ENCODE measurements at regions not wholly inside any gene's neighbourhood (a gene's known extent, or its start where the extent isn't known, plus 50 kb on each side); places are given as distances from the start of the nearest gene placed in this dataset.

DNA sequence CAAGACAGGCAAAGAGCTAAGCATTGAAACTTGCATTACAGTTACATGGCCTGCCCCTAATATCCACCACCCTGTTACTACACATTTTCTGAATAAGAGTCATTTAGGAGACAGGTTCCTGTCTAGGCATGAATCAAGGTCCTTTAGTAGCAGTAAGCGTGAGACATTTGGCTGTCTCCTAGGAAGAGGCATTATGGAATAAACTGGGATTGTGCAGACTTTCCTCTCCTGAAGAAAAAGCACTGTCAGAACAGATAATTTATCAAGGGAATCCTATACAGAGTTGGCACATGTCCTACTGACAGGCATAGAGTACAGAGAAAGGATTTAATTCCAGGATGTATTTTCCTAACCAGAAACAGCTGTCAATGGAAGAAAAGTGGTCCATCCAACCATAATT is 111.9 kb downstream of the INHBA start:
- Histone ChIP-seq H3K27me3 (ENCODE audit: insufficient read depth, low read length, poor library complexity, severe bottlenecking) (no peaks in the 10 kb centered on the region), H3K9ac (ENCODE audit: low read depth, low read length, poor library complexity, severe bottlenecking) (no peak overlapping the region), H3K4me3 (ENCODE audit: low read length, poor library complexity, severe bottlenecking) (no peak overlapping the region), H3K79me2 (ENCODE audit: insufficient read depth, low read length) (no peaks in the 10 kb centered on the region), H4K20me1 (ENCODE audit: insufficient read depth, low read length, poor library complexity, severe bottlenecking) (no peaks in the 10 kb centered on the region), H3K9me2 (replicated peaks; ENCODE audit: low read depth, low read length) (no peaks in the 10 kb centered on the region), H3F3A (ENCODE audit: low read depth) (no peaks in the 10 kb centered on the region), H3K9me3 (ENCODE audit: insufficient read depth, low read depth, low read length) (0 out of 2 replicates have a peak, but pooled peaks cover 8% of the 10 kb centered on the region), H3K36me3 (ENCODE audit: insufficient read depth, low read length) (no peaks in the 10 kb centered on the region), H3K4me2 (ENCODE audit: low read depth, low read length, poor library complexity, severe bottlenecking) (no peak overlapping the region), H3K4me1 (ENCODE audit: insufficient read depth, low read length, poor library complexity, severe bottlenecking) (no peaks in the 10 kb centered on the region), H2AFZ (ENCODE audit: low read length) (no peak overlapping the region)
- TF ChIP-seq EZH2phosphoT487 (IDR thresholded peaks at IDR 0.05; ENCODE audit: borderline replicate concordance): no peak
- TF ChIP-seq, protein P1, sequence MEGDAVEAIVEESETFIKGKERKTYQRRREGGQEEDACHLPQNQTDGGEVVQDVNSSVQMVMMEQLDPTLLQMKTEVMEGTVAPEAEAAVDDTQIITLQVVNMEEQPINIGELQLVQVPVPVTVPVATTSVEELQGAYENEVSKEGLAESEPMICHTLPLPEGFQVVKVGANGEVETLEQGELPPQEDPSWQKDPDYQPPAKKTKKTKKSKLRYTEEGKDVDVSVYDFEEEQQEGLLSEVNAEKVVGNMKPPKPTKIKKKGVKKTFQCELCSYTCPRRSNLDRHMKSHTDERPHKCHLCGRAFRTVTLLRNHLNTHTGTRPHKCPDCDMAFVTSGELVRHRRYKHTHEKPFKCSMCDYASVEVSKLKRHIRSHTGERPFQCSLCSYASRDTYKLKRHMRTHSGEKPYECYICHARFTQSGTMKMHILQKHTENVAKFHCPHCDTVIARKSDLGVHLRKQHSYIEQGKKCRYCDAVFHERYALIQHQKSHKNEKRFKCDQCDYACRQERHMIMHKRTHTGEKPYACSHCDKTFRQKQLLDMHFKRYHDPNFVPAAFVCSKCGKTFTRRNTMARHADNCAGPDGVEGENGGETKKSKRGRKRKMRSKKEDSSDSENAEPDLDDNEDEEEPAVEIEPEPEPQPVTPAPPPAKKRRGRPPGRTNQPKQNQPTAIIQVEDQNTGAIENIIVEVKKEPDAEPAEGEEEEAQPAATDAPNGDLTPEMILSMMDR (conservative IDR thresholded peaks at IDR 0.05; ENCODE audit: low read length): no peak

DNA sequence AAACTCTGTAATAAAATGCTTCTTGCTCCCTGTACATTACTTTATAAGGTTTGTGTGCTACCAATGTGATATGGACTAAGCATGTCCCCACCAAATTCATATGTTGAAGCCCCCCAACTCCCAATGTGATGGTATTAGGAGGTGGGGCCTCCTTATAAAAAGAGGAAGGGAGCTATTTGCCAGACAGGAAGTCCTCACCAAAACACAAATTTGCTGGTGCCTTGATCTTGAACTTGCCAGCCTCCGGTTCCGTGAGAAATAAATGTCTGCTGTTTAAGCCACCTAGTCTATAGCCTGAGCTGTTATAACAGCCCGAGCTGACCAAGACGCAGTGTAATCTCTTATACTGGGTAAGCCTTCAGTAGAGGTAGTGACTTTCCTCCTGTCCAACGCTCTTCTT is 114.5 kb downstream of the INHBA start:
- Histone ChIP-seq H3K27me3 (ENCODE audit: insufficient read depth, low read length, poor library complexity, severe bottlenecking) (no peaks in the 10 kb centered on the region), H3F3A (ENCODE audit: low read depth) (no peaks in the 10 kb centered on the region), H3K9ac (ENCODE audit: low read depth, low read length, poor library complexity, severe bottlenecking) (no peak overlapping the region), H3K4me2 (ENCODE audit: low read depth, low read length, poor library complexity, severe bottlenecking) (no peak overlapping the region), H3K9me3 (ENCODE audit: insufficient read depth, low read depth, low read length) (0 out of 2 replicates have a peak, but pooled peaks cover 5% of the 10 kb centered on the region), H2AFZ (ENCODE audit: low read length) (no peak overlapping the region), H3K9me2 (replicated peaks; ENCODE audit: low read depth, low read length) (no peaks in the 10 kb centered on the region), H3K4me1 (ENCODE audit: insufficient read depth, low read length, poor library complexity, severe bottlenecking) (no peaks in the 10 kb centered on the region), H3K36me3 (ENCODE audit: insufficient read depth, low read length) (no peaks in the 10 kb centered on the region), H3K4me3 (ENCODE audit: low read length, poor library complexity, severe bottlenecking) (no peak overlapping the region), H4K20me1 (ENCODE audit: insufficient read depth, low read length, poor library complexity, severe bottlenecking) (no peaks in the 10 kb centered on the region), H3K79me2 (ENCODE audit: insufficient read depth, low read length) (no peaks in the 10 kb centered on the region)
- TF ChIP-seq EZH2phosphoT487 (IDR thresholded peaks at IDR 0.05; ENCODE audit: borderline replicate concordance): no peak

DNA sequence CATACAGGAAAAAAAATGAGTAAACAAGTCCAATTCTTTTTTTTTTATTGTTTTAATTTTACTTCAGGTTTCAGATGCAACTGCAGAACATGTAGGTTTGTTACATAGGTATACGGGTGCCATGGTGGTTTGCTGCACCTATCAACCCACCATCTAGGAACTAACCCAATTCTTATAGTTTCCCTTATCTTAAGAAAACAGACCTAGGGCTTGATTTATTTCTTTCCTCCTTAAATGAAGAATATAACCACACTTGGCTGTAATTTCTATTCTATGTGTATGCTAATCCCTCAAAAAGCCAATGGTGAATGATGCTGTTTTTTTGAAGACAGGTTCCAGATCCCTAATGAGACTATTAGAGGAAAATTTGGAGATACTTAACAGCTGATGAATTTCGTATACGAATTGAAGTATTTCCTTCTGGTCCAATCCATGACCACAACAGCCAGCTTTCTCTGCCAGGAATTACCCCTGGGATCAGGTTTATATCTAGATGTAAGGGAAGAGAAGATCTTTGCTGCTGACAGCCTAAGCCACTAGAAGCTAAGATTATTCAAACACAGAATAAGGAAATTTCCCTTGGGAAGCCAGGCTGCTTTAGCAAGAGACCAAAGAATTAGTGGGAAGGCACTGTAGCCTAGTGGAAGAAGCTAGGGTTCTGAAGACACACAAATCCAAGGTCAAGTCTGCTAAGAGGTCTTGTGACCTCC is 115.8 kb downstream of the INHBA start:
- Histone ChIP-seq H3K9ac (ENCODE audit: low read depth, low read length, poor library complexity, severe bottlenecking) (no peak overlapping the region), H3K79me2 (ENCODE audit: insufficient read depth, low read length) (no peaks in the 10 kb centered on the region), H3K9me2 (replicated peaks; ENCODE audit: low read depth, low read length) (no peaks in the 10 kb centered on the region), H3K4me3 (ENCODE audit: low read length, poor library complexity, severe bottlenecking) (no peak overlapping the region), H4K20me1 (ENCODE audit: insufficient read depth, low read length, poor library complexity, severe bottlenecking) (no peaks in the 10 kb centered on the region), H2AFZ (ENCODE audit: low read length) (no peak overlapping the region), H3K36me3 (ENCODE audit: insufficient read depth, low read length) (no peaks in the 10 kb centered on the region), H3K4me2 (ENCODE audit: low read depth, low read length, poor library complexity, severe bottlenecking) (no peak overlapping the region), H3K4me1 (ENCODE audit: insufficient read depth, low read length, poor library complexity, severe bottlenecking) (no peaks in the 10 kb centered on the region), H3K27me3 (ENCODE audit: insufficient read depth, low read length, poor library complexity, severe bottlenecking) (no peaks in the 10 kb centered on the region), H3F3A (ENCODE audit: low read depth) (no peaks in the 10 kb centered on the region), H3K9me3 (ENCODE audit: insufficient read depth, low read depth, low read length) (0 out of 2 replicates have a peak, but pooled peaks cover 5% of the 10 kb centered on the region)
- TF ChIP-seq, protein P1 (conservative IDR thresholded peaks at IDR 0.05; ENCODE audit: low read length): no peak
- TF ChIP-seq EZH2phosphoT487 (IDR thresholded peaks at IDR 0.05; ENCODE audit: borderline replicate concordance): no peak

DNA sequence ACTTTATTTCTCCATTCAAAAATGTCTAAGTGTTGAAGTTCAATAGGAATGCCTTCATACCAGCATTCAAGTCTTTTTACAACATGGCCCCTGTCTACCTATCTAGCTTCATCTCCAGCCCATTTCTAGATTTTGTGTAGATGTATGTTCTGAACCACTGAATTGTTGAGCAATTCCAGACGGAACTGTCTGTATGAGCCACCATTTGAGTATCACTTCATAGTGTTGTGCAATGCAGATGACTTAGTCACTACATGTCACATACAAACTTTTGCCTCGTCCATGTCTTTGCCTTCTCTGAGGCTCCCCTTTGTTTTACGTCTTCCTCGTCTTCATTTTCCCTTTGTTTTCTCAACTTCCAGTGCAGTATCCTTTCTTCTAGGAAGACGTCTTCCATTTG is 118.1 kb downstream of the INHBA start:
- no peak overlapping the region for H3K9ac ChIP-seq (ENCODE audit: low read depth, low read length, poor library complexity, severe bottlenecking)
- no peak for TF ChIP-seq EZH2phosphoT487 (IDR thresholded peaks at IDR 0.05; ENCODE audit: borderline replicate concordance)
- TF ChIP-seq, protein P1 (conservative IDR thresholded peaks at IDR 0.05; ENCODE audit: low read length): no peak
- H3K9me3 ChIP-seq (ENCODE audit: insufficient read depth, low read depth, low read length): no peaks in the 10 kb centered on the region

More for the DNA sequence above, 118.1 kb downstream of the INHBA start:
- H3K4me1 ChIP-seq (ENCODE audit: insufficient read depth, low read length, poor library complexity, severe bottlenecking): no peaks in the 10 kb centered on the region
- H3K36me3 ChIP-seq (ENCODE audit: insufficient read depth, low read length): no peaks in the 10 kb centered on the region
- H3K27me3 ChIP-seq (ENCODE audit: insufficient read depth, low read length, poor library complexity, severe bottlenecking): no peaks in the 10 kb centered on the region
- H3F3A ChIP-seq (ENCODE audit: low read depth): no peaks in the 10 kb centered on the region
- no peak overlapping the region for H3K4me2 ChIP-seq (ENCODE audit: low read depth, low read length, poor library complexity, severe bottlenecking)
- no peak overlapping the region for H3K4me3 ChIP-seq (ENCODE audit: low read length, poor library complexity, severe bottlenecking)
- no peaks in the 10 kb centered on the region for H4K20me1 ChIP-seq (ENCODE audit: insufficient read depth, low read length, poor library complexity, severe bottlenecking)
- no peak overlapping the region for H2AFZ ChIP-seq (ENCODE audit: low read length)
- no peaks in the 10 kb centered on the region for H3K9me2 ChIP-seq (replicated peaks; ENCODE audit: low read depth, low read length)
- no peaks in the 10 kb centered on the region for H3K79me2 ChIP-seq (ENCODE audit: insufficient read depth, low read length)
